Eye (tissue), 1 donor: ENCODE measurements at regions not wholly inside any gene's neighbourhood (a gene's known extent, or its start where the extent isn't known, plus 50 kb on each side); places are given as distances from the start of the nearest gene placed in this dataset.
"Not testable (repeated sequence)": the region's sequence is repeated elsewhere in the genome, so short reads cannot be mapped to it uniquely, and the experiment has no call there.

Experiments used
- DNase-seq: peaks from one replicate; pipeline ENCODE4 v3.0.0-alpha.2; 2015

GRCh38 chr18:77329651-77330050, 80.0 kb downstream of the GALR1 start:
- no peak for DNase-seq

- no peak for DNase-seq
These were observed 85.2 kb downstream of the GALR1 start for GRCh38 chr18:77334876-77335275.

GRCh38 chr18:77337604-77338003, 88.0 kb downstream of the GALR1 start:
- DNase-seq, result peak; percentile 8

GRCh38 chr18:77339093-77339492, 89.4 kb downstream of the GALR1 start:
- DNase-seq, result no peak

- DNase-seq, result no peak
These were observed 90.0 kb downstream of the GALR1 start for GRCh38 chr18:77339623-77340022.

GRCh38 chr18:77340815-77341214, 91.2 kb downstream of the GALR1 start:
- no peak for DNase-seq

- peak; percentile 35 for DNase-seq
These were observed 92.1 kb downstream of the GALR1 start for GRCh38 chr18:77341527-77342325.

- DNase-seq, result no peak
These were observed 93.1 kb downstream of the GALR1 start for GRCh38 chr18:77342736-77343135.

GRCh38 chr18:77343846-77344510, 94.3 kb downstream of the GALR1 start:
- no peak for DNase-seq

- peak; percentile 30 for DNase-seq
These were observed 95.3 kb downstream of the GALR1 start for GRCh38 chr18:77344786-77345500.

GRCh38 chr18:77346208-77346810, 96.7 kb downstream of the GALR1 start:
- no peak for DNase-seq

GRCh38 chr18:77353349-77353748, 103.7 kb downstream of the GALR1 start:
- DNase-seq, result not testable (repeated sequence)

GRCh38 chr18:77359561-77360314, 110.1 kb downstream of the GALR1 start:
- no peak for DNase-seq

GRCh38 chr18:77360315-77361190, 110.9 kb downstream of the GALR1 start:
- peak; percentile 38 for DNase-seq

- DNase-seq, result no peak
These were observed 111.7 kb downstream of the GALR1 start for GRCh38 chr18:77361382-77361781.

- no peak for DNase-seq
These were observed 116.0 kb downstream of the GALR1 start for GRCh38 chr18:77365667-77366066.

- DNase-seq, result no peak
These were observed 116.5 kb downstream of the GALR1 start for GRCh38 chr18:77366067-77366719.

- DNase-seq, result peak; percentile 60
These were observed 117.3 kb downstream of the GALR1 start for GRCh38 chr18:77366720-77367641.

- peak; percentile 10 for DNase-seq
These were observed 120.0 kb downstream of the GALR1 start for GRCh38 chr18:77369644-77370043.
